Lower leg skin (tissue), 3 donors: ENCODE measurements at regions not wholly inside any gene's neighbourhood (a gene's known extent, or its start where the extent isn't known, plus 50 kb on each side); places are given as distances from the start of the nearest gene placed in this dataset.

Experiments used
- CTCF ChIP-seq, 3 donors: fragments of 450-650 bp; IDR thresholded peaks; one replicate each; pipeline ENCODE4 v1.5.1; 2016; ENCODE audit warnings: antibody characterized with exemption in 3 of 3, mild to moderate bottlenecking in 3 of 3, moderate library complexity in 2 of 3
- POLR2A ChIP-seq, 2 donors: fragments of 450-650 bp; IDR thresholded peaks; one replicate each; pipeline ENCODE4 v1.6.1; 2016 to 2017; ENCODE audit warnings: antibody characterized with exemption in 2 of 2, mild to moderate bottlenecking in 1 of 2, moderate library complexity in 1 of 2

GRCh38 chr5:29899583-29899982 lies 1293.9 kb upstream of the CDH6 start:
- TF ChIP-seq CTCF (IDR thresholded peaks at IDR 0.05) (no peak), POLR2A (IDR thresholded peaks at IDR 0.05) (no peak)
